ENCODE measurements at regions not wholly inside any gene's neighbourhood (a gene's known extent, or its start where the extent isn't known, plus 50 kb on each side); places are given as distances from the start of the nearest gene placed in this dataset.
A peak's percentile ranks its signal among the peaks of the same experiment; 100 is the strongest.

- intact Hi-C loops (cut with DNase I): no loop called here
- no peak for ATAC-seq (ENCODE audit: poor library complexity)
- DNase-seq: no peak
Observed at GRCh38 chr2:17311771-17312511, 206.3 kb downstream of the RAD51AP2 start.

- intact Hi-C loops (cut with DNase I): no loop called here
- ATAC-seq (ENCODE audit: poor library complexity): no peak
- DNase-seq: no peak
Observed at GRCh38 chr2:17311106-17311619, 207.1 kb downstream of the RAD51AP2 start.

- DNase-seq (no peak), ATAC-seq (ENCODE audit: poor library complexity) (peak; percentile 60)
- intact Hi-C loops (cut with DNase I): loop anchor here (10.0 kb wide), 1 partner anchor 535 kb away; no protein-coding TSS in a partner anchor
Observed at GRCh38 chr2:17309741-17310339, 208.4 kb downstream of the RAD51AP2 start.

GRCh38 chr2:17309181-17309580, 209.1 kb downstream of the RAD51AP2 start:
- ATAC-seq (ENCODE audit: poor library complexity) (no peak), DNase-seq (no peak)
- intact Hi-C loops (cut with DNase I): loop anchor here (10.0 kb wide), 1 partner anchor 534 kb away; no protein-coding TSS in a partner anchor

GRCh38 chr2:17306706-17307105, 211.5 kb downstream of the RAD51AP2 start:
- intact Hi-C loops (cut with DNase I): loop anchor here (10.0 kb wide), 1 partner anchor 532 kb away; no protein-coding TSS in a partner anchor
- DNase-seq (no peak), ATAC-seq (ENCODE audit: poor library complexity) (no peak)

GRCh38 chr2:17306219-17306618, 212.0 kb downstream of the RAD51AP2 start:
- ATAC-seq (ENCODE audit: poor library complexity) (no peak), DNase-seq (no peak)
- intact Hi-C loops (cut with DNase I): loop anchor here (10.0 kb wide), 1 partner anchor 531 kb away; no protein-coding TSS in a partner anchor

GRCh38 chr2:17303521-17303920, 214.7 kb downstream of the RAD51AP2 start:
- intact Hi-C loops (cut with DNase I): loop anchor here (10.0 kb wide), 1 partner anchor 529 kb away; no protein-coding TSS in a partner anchor
- DNase-seq: no peak
- ATAC-seq (ENCODE audit: poor library complexity): no peak

- no peak for ATAC-seq (ENCODE audit: poor library complexity)
- intact Hi-C loops (cut with DNase I): loop anchor here (10.0 kb wide), 1 partner anchor 528 kb away; no protein-coding TSS in a partner anchor
- no peak for DNase-seq
Observed at GRCh38 chr2:17303054-17303453, 215.2 kb downstream of the RAD51AP2 start.

- ATAC-seq (ENCODE audit: poor library complexity) (no peak), DNase-seq (no peak)
- intact Hi-C loops (cut with DNase I): loop anchor here (10.0 kb wide), 1 partner anchor 527 kb away; no protein-coding TSS in a partner anchor
Observed at GRCh38 chr2:17302281-17302680, 216.0 kb downstream of the RAD51AP2 start.

GRCh38 chr2:17301437-17301836, 216.8 kb downstream of the RAD51AP2 start:
- intact Hi-C loops (cut with DNase I): loop anchor here (10.0 kb wide), 1 partner anchor 527 kb away; no protein-coding TSS in a partner anchor
- DNase-seq: no peak
- no peak for ATAC-seq (ENCODE audit: poor library complexity)

GRCh38 chr2:17299891-17300540, 218.2 kb downstream of the RAD51AP2 start:
- ATAC-seq (ENCODE audit: poor library complexity): no peak
- intact Hi-C loops (cut with DNase I): loop anchor here (10.0 kb wide), 1 partner anchor 525 kb away; no protein-coding TSS in a partner anchor
- DNase-seq: no peak

GRCh38 chr2:17298453-17298852, 219.8 kb downstream of the RAD51AP2 start:
- intact Hi-C loops (cut with DNase I): no loop called here
- DNase-seq (no peak), ATAC-seq (ENCODE audit: poor library complexity) (no peak)

GRCh38 chr2:17296686-17297085, 221.6 kb downstream of the RAD51AP2 start:
- ATAC-seq (ENCODE audit: poor library complexity) (no peak), DNase-seq (no peak)
- intact Hi-C loops (cut with DNase I): no loop called here

- DNase-seq: no peak
- no peak for ATAC-seq (ENCODE audit: poor library complexity)
- intact Hi-C loops (cut with DNase I): no loop called here
Observed at GRCh38 chr2:17289669-17290068, 228.6 kb downstream of the RAD51AP2 start.

- intact Hi-C loops (cut with DNase I): no loop called here
- ATAC-seq (ENCODE audit: poor library complexity) (no peak), DNase-seq (no peak)
Observed at GRCh38 chr2:17287183-17287582, 231.1 kb downstream of the RAD51AP2 start.

- intact Hi-C loops (cut with DNase I): no loop called here
- DNase-seq (no peak), ATAC-seq (ENCODE audit: poor library complexity) (no peak)
Observed at GRCh38 chr2:17282826-17283225, 235.4 kb downstream of the RAD51AP2 start.

- intact Hi-C loops (cut with DNase I): no loop called here
- ATAC-seq (ENCODE audit: poor library complexity) (no peak), DNase-seq (no peak)
Observed at GRCh38 chr2:17282245-17282644, 236.0 kb downstream of the RAD51AP2 start.

- intact Hi-C loops (cut with DNase I): no loop called here
- ATAC-seq (ENCODE audit: poor library complexity): no peak
- no peak for DNase-seq
Observed at GRCh38 chr2:17276220-17276619, 242.0 kb downstream of the RAD51AP2 start.
